ENCODE measurements at regions not wholly inside any gene's neighbourhood (a gene's known extent, or its start where the extent isn't known, plus 50 kb on each side); places are given as distances from the start of the nearest gene placed in this dataset.
"Not testable (repeated sequence)": the region's sequence is repeated elsewhere in the genome, so short reads cannot be mapped to it uniquely, and the experiment has no call there.

GRCh38 chr9:95729669-95730368, 145.7 kb upstream of the ERCC6L2 start:
- no peak for DNase-seq

- DNase-seq, result no peak
These were observed 146.4 kb upstream of the ERCC6L2 start for GRCh38 chr9:95729046-95729445.

DNA sequence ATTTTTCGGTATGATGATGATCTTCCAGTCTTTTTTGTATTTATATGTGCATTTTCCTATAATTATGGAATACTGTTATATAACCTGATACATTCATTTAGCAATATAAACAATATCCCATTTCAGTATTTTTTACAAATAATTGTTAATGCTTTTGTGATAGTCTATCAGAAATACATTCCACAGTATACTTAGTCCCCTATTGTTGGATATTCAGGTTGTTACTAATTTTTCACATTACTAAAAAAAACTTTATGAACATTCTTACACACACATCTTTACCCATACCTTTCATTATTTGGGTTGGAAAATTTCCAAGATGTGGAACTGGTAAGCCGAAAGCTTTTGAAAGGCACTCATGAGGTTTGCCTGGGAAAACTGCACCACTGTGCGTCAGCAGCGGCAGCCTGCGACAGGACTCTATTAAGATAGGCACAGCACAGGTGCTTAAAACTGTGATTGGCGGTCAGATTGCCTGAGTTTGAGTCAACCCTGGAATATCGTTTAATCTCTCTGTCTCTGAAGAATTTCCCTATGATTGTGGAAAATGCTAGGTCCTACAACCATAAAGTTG, 147.5 kb upstream of the ERCC6L2 start:
- DNase-seq, result no peak

DNA sequence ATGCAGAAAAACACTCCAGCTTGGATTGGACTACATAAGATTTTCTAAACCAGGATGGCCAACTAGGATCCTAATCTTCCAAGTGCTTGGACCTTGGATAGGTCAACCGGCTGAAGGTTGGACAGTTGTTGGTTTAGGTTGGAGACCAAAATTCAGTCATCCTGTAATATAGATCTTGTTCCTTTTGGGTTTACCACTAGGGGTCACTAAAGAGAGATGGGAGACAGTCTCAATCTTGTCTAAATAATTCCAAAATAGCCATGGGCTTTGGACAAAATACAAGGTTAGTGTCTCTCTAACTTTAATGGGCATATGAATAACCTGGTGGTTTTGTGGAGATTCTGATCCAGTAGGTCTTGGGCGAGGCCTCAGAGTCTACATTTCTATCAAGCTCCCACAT, 148.7 kb upstream of the ERCC6L2 start:
- peak; percentile 73 for DNase-seq

DNA sequence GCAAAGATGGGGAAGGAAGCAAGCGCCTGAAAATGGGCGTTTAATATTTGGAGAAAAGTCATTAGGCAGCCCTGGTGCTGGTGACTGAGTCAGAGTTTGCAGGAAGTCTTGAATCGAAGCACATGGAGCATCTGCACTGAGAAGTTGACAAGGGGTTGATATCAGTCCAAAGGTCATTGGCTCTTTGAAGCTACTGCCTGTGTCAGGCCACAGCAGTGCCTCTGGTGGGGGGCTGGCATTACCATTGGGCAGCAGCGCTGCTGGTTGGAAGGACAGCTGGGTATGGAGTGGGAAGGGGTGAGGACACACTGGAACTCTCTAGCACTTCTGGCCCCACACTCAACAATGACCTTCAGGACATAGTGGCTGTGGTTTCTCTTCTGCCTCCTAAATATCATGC, 150.4 kb upstream of the ERCC6L2 start:
- DNase-seq, result no peak

GRCh38 chr9:95724253-95724991, 151.1 kb upstream of the ERCC6L2 start:
- no peak for DNase-seq

GRCh38 chr9:95722141-95722540, 153.3 kb upstream of the ERCC6L2 start:
- DNase-seq, result no peak

- DNase-seq, result no peak
These were observed 154.4 kb upstream of the ERCC6L2 start for GRCh38 chr9:95721061-95721531.

DNA sequence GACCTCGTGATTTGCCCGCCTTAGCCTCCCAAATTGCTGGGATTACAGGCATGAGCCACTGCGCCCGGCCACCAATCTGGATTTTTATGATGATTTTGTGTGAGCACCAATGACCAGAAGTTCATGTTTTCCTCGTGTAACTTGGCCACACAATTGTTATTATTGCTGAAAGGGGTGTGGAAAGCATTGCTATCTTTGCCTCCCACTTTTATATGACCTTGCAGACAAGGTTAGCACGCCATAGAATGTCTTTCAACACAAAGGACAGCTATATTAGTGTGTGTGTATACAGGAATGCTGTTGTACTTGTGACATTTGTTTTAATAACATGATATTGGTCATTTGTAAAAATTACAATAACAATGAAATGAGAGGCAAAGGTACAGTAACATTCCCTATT, 155.0 kb upstream of the ERCC6L2 start:
- DNase-seq, result no peak

DNA sequence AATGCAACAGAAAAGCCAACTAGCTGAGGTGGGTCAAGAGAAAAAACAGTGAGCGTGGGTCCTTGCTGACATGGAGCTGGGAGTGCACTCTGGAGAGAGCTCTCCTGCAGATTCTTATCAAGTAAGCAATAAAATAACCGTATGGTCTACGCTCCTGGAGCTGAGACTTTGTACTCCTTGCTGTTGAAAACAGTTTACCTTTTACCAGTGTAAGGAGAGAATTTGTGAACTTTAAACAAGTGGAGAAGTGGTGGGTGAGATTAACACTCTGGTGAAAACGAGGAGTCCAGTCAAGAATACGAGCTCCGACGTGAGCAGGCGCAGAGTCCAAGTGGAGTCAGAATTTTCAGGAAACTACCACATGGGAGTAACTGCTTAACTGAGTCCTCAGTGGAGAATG, 156.1 kb upstream of the ERCC6L2 start:
- no peak for DNase-seq

- no peak for DNase-seq
These were observed 157.2 kb upstream of the ERCC6L2 start for GRCh38 chr9:95718263-95718662.

DNA sequence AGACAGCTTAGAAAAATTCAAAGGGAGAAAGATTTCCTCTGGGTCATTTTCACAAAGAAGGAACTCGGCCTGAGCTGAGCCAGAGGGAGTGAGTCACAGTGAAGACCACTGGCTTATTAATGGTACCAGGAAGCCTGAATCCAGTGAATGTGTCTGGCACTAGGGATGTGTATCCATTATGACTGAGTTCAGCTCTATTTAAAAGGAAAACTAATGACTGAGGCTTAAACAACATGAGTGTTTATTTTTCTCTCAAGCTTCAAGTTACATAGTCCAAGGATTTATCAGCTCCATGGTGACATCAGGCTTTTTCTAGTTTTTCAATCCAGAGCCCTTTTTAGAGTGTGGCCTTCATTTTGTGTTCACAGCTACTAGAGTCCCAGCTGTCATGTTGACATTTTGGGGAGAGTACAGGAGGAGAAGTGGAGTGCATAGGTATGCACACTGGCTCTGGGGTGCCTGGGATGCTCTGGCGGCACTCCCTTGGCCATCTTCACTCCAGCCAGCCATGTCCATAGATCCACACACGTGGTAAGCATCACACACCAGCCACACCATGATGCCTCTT, 159.5 kb upstream of the ERCC6L2 start:
- DNase-seq, result no peak

DNA sequence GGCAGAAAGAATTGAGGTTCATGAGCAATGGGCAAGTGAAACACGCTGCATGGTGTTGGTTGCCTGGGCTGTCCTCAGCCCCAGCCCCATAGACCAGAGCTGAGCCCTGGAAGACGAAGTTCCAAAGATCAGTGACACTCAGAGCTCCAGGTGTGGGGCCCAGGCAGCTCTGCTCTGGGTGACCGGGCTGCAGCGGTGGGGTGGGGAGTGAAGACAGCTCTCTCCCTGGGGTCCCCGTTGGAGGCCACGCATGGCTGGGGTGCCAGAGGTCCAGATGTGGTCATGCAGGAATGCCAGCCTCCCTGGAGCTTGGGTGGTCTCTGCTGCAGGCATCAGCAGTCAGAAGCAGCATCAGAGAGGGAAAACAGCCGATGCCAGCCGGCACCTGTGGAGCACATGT, 165.0 kb upstream of the ERCC6L2 start:
- DNase-seq, result no peak

GRCh38 chr9:95696701-95697100, 178.8 kb upstream of the ERCC6L2 start:
- DNase-seq, result no peak

- no peak for DNase-seq
These were observed 174.7 kb upstream of the PTCH1 start for GRCh38 chr9:95691435-95691834.

GRCh38 chr9:95689669-95690068, 172.9 kb upstream of the PTCH1 start:
- DNase-seq, result no peak

DNA sequence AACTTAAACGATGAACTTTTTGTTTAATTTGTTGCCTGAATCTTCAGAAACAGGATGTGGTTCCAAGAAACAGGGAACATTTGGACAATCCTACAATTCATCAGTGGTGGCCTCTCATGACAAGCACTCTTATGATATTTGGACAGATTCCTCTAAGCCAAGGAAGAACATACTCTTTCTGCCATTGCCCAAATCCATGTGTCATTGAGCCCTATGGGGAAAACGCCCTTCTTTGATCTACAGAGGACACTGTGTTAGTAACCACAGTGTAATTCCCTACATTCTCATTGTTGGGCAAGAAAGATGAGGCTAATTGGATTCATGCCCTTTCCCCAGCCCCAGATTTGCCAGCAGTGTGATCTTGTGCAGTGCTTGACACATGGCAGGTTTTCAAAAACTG, 167.7 kb upstream of the PTCH1 start:
- no peak for DNase-seq

- DNase-seq, result not testable (repeated sequence)
These were observed 163.5 kb upstream of the PTCH1 start for GRCh38 chr9:95680306-95680705.

DNA sequence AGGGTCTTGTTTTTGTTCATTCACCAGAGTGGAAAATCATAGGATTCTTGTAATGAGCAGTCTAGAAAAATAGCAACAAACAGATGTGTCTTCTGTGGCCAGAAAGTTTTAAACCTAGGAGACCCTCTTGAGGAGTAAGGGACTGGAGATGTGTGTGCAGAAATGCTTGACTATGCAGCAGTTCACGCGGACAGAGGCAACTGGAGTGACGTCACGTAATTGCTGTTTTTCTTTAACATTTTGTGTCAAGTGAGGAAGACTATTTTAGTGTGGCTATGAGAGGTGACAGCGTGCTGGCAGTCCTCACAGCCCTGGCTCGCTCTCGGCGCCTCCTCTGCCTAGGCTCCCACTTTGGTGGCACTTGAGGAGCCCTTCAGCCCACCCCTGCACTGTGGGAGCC, 163.1 kb upstream of the PTCH1 start:
- DNase-seq, result no peak

- no peak for DNase-seq
These were observed 162.0 kb upstream of the PTCH1 start for GRCh38 chr9:95678759-95679158.

- peak; percentile 18 for DNase-seq
These were observed 153.4 kb upstream of the PTCH1 start for GRCh38 chr9:95670122-95670521.

DNA sequence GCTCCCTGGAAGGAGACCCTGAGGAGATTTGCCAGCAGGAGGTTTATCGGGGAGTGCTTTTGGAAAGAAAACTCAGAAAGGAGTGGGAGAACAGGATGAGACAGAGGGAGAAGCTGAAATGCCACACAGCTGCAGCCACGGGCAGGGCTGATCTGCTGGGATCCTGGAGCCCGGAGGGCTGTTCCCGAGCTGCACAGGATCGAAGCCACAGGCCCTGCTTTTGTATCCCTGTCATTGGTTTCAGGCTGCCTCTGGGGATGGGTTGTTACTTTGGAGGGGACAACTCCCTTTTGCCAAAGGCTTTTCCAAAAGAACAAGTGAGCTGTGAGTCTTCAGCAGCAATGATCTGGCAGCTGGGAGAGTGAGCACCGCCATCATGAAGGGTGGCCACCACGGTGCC, 152.5 kb upstream of the PTCH1 start:
- no peak for DNase-seq

- DNase-seq, result no peak
These were observed 151.0 kb upstream of the PTCH1 start for GRCh38 chr9:95667789-95668188.

All from tongue (tissue), 1 donor.